Keratinocyte (primary cell): ENCODE measurements at regions not wholly inside any gene's neighbourhood (a gene's known extent, or its start where the extent isn't known, plus 50 kb on each side); places are given as distances from the start of the nearest gene placed in this dataset.

Experiments used
- DNase-seq: peaks from one replicate; pipeline ENCODE4 v3.0.0-alpha.2; 2011; ENCODE audit warnings: low read depth, missing footprints, low spot score
- FAIRE-seq: peaks from 2 replicates; lab custom pipeline; 2011; peaks lifted over from hg19 to GRCh38; lab: Jason Lieb, UNC
- H2AFZ ChIP-seq: 2 replicates; pipeline ENCODE4 v1.6.0; 2012; ENCODE audit warnings: low read length, control low read depth, inconsistent platforms; ENCODE audit not compliant: control insufficient read depth
- H3K27ac ChIP-seq: 2 replicates; pipeline ENCODE4 v1.5.1; 2011; ENCODE audit warnings: low read length; ENCODE audit not compliant: control insufficient read depth, insufficient read depth
- H3K27me3 ChIP-seq: 3 replicates; pipeline ENCODE4 v1.6.0; 2011; ENCODE audit warnings: low read length; ENCODE audit not compliant: control insufficient read depth, insufficient read depth; ENCODE audit errors: extremely low read depth
- H3K36me3 ChIP-seq, 2 experiments: 2 replicates in 1 of 2; 3 replicates in 1 of 2; pipeline ENCODE4 v1.5.1; 2011; ENCODE audit warnings: low read length in 2 of 2, mild to moderate bottlenecking in 1 of 2; ENCODE audit not compliant: control insufficient read depth in 2 of 2, insufficient read depth in 2 of 2; ENCODE audit errors: extremely low read depth in 1 of 2
- H3K4me1 ChIP-seq: 3 replicates; pipeline ENCODE4 v1.5.1; 2011; ENCODE audit warnings: low read length; ENCODE audit not compliant: control insufficient read depth, insufficient read depth; ENCODE audit errors: extremely low read depth
- H3K4me2 ChIP-seq: 3 replicates; pipeline ENCODE4 v1.6.0; 2011; ENCODE audit warnings: low read depth, low read length; ENCODE audit not compliant: control insufficient read depth, insufficient read depth; ENCODE audit errors: extremely low read depth
- H3K4me3 ChIP-seq, 3 experiments: fragments of 200-600 bp in 1 of 3; sonication (generic) in 1 of 3; 2 replicates in 2 of 3; 3 replicates in 1 of 3; pipeline ENCODE4 v1.5.1; 2011 to 2016; ENCODE audit warnings: low read length in 3 of 3, mild to moderate bottlenecking in 3 of 3, control low read depth in 2 of 3, inconsistent platforms in 1 of 3, low read depth in 1 of 3, mixed read lengths in 1 of 3, mixed run types in 1 of 3, moderate library complexity in 1 of 3; ENCODE audit not compliant: control insufficient read depth in 2 of 3, insufficient read depth in 2 of 3; ENCODE audit errors: extremely low read depth in 1 of 3
- H3K79me2 ChIP-seq: 2 replicates; pipeline ENCODE4 v1.6.0; 2012; ENCODE audit warnings: low read length; ENCODE audit not compliant: control insufficient read depth, insufficient read depth
- H3K9ac ChIP-seq: 3 replicates; pipeline ENCODE4 v1.6.0; 2011; ENCODE audit warnings: low read length; ENCODE audit not compliant: control insufficient read depth, insufficient read depth; ENCODE audit errors: extremely low read depth
- H3K9me1 ChIP-seq: 3 replicates; pipeline ENCODE4 v1.6.0; 2011; ENCODE audit warnings: low read length; ENCODE audit not compliant: control insufficient read depth, insufficient read depth; ENCODE audit errors: extremely low read depth
- H3K9me3 ChIP-seq: 2 replicates; pipeline ENCODE4 v1.5.1; 2012; ENCODE audit warnings: low read depth, low read length; ENCODE audit not compliant: control insufficient read depth
- H4K20me1 ChIP-seq: 3 replicates; pipeline ENCODE4 v1.6.0; 2011; ENCODE audit warnings: low read length; ENCODE audit not compliant: control insufficient read depth, insufficient read depth; ENCODE audit errors: extremely low read depth
- EZH2 ChIP-seq: IDR thresholded peaks from one replicate; pipeline ENCODE4 v1.6.1; 2012; ENCODE audit warnings: inconsistent platforms, mild to moderate bottlenecking, low read length, moderate library complexity
- dilution Hi-C: fragments of 300-500 bp; cut with MboI; formaldehyde crosslinking; loops from one replicate; pipeline ENCODE4 v1.7.0; 2020; ENCODE audit warnings: low sequenced_read_pairs; ENCODE audit not compliant: extremely low pct_ligation_motif_present
- TF ChIP-seq, protein P1 (sequence below), 3 experiments: IDR thresholded peaks in 1 of 3; conservative IDR thresholded peaks in 1 of 3; optimal IDR thresholded peaks in 1 of 3; 2 replicates in 2 of 3; 3 replicates in 1 of 3; pipeline versions ENCODE3 to v1.5.1; 2011; ENCODE audit warnings: low read length in 3 of 3, mild to moderate bottlenecking in 3 of 3, moderate library complexity in 2 of 3, control low read depth in 1 of 3, inconsistent platforms in 1 of 3; ENCODE audit not compliant: insufficient read depth in 2 of 3; ENCODE audit errors: extremely low read depth in 1 of 3

DNA sequence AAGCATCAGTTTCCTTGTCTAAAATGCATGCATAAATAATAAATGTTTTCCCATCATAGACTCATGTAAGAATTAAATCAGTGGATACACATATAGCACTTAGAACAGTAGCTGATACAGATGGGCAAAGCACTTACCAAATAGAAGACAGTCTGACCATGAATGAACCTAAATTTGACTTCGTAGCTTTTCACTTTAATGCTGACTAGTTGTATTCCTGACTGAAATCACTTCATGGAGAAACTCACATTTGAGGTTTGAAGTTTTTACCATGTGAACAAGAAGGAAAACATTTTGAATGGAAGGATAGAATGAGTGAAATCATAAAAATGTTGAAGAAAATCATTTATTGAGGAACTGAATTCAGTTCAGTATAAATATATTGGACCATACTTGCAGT lies 68.8 kb upstream of the TMCO5A start:
- dilution Hi-C loops, result no loop called here
- no peaks in the 10 kb centered on the region for H3K4me1 ChIP-seq
- no peak overlapping the region for H3K4me2 ChIP-seq
- no peaks in the 10 kb centered on the region for H3K27me3 ChIP-seq
- H3K9ac ChIP-seq, result no peak overlapping the region
- H3K9me1 ChIP-seq, result no peaks in the 10 kb centered on the region
- H3K9me3 ChIP-seq, result no peaks in the 10 kb centered on the region
- no peaks in the 10 kb centered on the region for H3K79me2 ChIP-seq
- H3K27ac ChIP-seq, result no peak overlapping the region
- no peak overlapping the region for H2AFZ ChIP-seq
- H3K4me3 ChIP-seq, result no peak overlapping the region
- DNase-seq, result no peak
- H4K20me1 ChIP-seq, result no peaks in the 10 kb centered on the region
- no peak for FAIRE-seq
- TF ChIP-seq, protein P1, sequence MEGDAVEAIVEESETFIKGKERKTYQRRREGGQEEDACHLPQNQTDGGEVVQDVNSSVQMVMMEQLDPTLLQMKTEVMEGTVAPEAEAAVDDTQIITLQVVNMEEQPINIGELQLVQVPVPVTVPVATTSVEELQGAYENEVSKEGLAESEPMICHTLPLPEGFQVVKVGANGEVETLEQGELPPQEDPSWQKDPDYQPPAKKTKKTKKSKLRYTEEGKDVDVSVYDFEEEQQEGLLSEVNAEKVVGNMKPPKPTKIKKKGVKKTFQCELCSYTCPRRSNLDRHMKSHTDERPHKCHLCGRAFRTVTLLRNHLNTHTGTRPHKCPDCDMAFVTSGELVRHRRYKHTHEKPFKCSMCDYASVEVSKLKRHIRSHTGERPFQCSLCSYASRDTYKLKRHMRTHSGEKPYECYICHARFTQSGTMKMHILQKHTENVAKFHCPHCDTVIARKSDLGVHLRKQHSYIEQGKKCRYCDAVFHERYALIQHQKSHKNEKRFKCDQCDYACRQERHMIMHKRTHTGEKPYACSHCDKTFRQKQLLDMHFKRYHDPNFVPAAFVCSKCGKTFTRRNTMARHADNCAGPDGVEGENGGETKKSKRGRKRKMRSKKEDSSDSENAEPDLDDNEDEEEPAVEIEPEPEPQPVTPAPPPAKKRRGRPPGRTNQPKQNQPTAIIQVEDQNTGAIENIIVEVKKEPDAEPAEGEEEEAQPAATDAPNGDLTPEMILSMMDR (optimal IDR thresholded peaks at IDR 0.05 in 1 of 3, IDR thresholded peaks at IDR 0.05 in 1 of 3, conservative IDR thresholded peaks at IDR 0.05 in 1 of 3; ENCODE audit: extremely low read depth in 1 of 3, insufficient read depth in 2 of 3, low read length in 3 of 3), result no peak
- no peak for TF ChIP-seq EZH2
- no peaks in the 10 kb centered on the region for H3K36me3 ChIP-seq

DNA sequence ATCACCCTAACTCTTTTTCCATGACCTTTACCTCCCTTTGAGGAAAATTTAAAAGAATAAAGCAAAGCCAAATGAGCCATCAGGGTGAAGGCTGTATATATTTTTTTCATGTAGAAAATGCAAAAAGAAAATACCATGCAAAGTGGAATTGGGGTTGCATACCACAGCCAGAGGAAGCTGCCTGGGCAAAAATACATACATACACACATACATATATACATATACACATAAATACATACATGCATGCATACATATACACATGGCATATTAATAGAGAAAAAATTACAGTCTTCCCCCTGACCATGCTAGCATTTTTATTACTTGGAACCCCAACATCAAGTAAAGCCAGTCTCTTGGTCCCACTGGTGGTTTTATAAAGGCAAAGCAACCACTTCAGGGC lies 63.7 kb upstream of the TMCO5A start:
- H3K4me1 ChIP-seq, result no peaks in the 10 kb centered on the region
- H3K9me3 ChIP-seq, result no peaks in the 10 kb centered on the region
- H3K9me1 ChIP-seq, result no peaks in the 10 kb centered on the region
- H4K20me1 ChIP-seq, result no peaks in the 10 kb centered on the region
- H3K4me3 ChIP-seq, result no peak overlapping the region
- TF ChIP-seq, protein P1 (optimal IDR thresholded peaks at IDR 0.05 in 1 of 3, IDR thresholded peaks at IDR 0.05 in 1 of 3, conservative IDR thresholded peaks at IDR 0.05 in 1 of 3; ENCODE audit: extremely low read depth in 1 of 3, insufficient read depth in 2 of 3, low read length in 3 of 3), result no peak
- TF ChIP-seq EZH2, result no peak
- FAIRE-seq (no peak), DNase-seq (no peak)
- no peak overlapping the region for H3K27ac ChIP-seq
- H3K36me3 ChIP-seq, result no peaks in the 10 kb centered on the region
- no peak overlapping the region for H3K9ac ChIP-seq
- H3K4me2 ChIP-seq, result no peak overlapping the region
- no peaks in the 10 kb centered on the region for H3K27me3 ChIP-seq
- dilution Hi-C loops, result no loop called here
- H3K79me2 ChIP-seq, result no peaks in the 10 kb centered on the region
- H2AFZ ChIP-seq, result no peak overlapping the region
